DOHH2 (cell line): ENCODE measurements at regions not wholly inside any gene's neighbourhood (a gene's known extent, or its start where the extent isn't known, plus 50 kb on each side); places are given as distances from the start of the nearest gene placed in this dataset.

ENCODE experiments used
- EZH2phosphoT487 ChIP-seq: fragments of 200-600 bp; sonication (generic); IDR thresholded peaks from 2 replicates; pipeline ENCODE4 v1.6.1; 2017; ENCODE audit warnings: borderline replicate concordance, mild to moderate bottlenecking, antibody characterized with exemption, low read length, moderate library complexity, mixed read lengths
- TF ChIP-seq, protein P1 (sequence below): fragments of 200-600 bp; sonication (generic); IDR thresholded peaks from one replicate; pipeline ENCODE4 v1.5.1; 2014; ENCODE audit warnings: antibody characterized with exemption, mild to moderate bottlenecking, low read depth, low read length; ENCODE audit not compliant: poor library complexity, severe bottlenecking

- TF ChIP-seq EZH2phosphoT487: no peak
- TF ChIP-seq, protein P1, sequence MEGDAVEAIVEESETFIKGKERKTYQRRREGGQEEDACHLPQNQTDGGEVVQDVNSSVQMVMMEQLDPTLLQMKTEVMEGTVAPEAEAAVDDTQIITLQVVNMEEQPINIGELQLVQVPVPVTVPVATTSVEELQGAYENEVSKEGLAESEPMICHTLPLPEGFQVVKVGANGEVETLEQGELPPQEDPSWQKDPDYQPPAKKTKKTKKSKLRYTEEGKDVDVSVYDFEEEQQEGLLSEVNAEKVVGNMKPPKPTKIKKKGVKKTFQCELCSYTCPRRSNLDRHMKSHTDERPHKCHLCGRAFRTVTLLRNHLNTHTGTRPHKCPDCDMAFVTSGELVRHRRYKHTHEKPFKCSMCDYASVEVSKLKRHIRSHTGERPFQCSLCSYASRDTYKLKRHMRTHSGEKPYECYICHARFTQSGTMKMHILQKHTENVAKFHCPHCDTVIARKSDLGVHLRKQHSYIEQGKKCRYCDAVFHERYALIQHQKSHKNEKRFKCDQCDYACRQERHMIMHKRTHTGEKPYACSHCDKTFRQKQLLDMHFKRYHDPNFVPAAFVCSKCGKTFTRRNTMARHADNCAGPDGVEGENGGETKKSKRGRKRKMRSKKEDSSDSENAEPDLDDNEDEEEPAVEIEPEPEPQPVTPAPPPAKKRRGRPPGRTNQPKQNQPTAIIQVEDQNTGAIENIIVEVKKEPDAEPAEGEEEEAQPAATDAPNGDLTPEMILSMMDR: no peak
These were observed 602.6 kb downstream of the TLR4 start for GRCh38 chr9:118306801-118307200.
